Left ventricle myocardium superior (tissue), 1 donor: ENCODE measurements at regions not wholly inside any gene's neighbourhood (a gene's known extent, or its start where the extent isn't known, plus 50 kb on each side); places are given as distances from the start of the nearest gene placed in this dataset.
"Not testable (repeated sequence)": the region's sequence is repeated elsewhere in the genome, so short reads cannot be mapped to it uniquely, and the experiment has no call there.

Source experiments
- ATAC-seq: fragments of 200-7000 bp; cut with Tn5 transposase; one replicate; pipeline ENCODE4 v1.9.1; 2020; ENCODE audit warnings: mild to moderate bottlenecking, moderate library complexity
- DNase-seq: peaks from one replicate; pipeline ENCODE4 v3.0.0-alpha.2; 2020
- intact Hi-C: fragments of 100-400 bp; cut with micrococcal nuclease; formaldehyde crosslinking; loops from one replicate; pipeline ENCODE4 v1.11.0; 2022
- donor health status: DM: no; HTN: yes; CAD: no; lungs with severe emphysema.

DNA sequence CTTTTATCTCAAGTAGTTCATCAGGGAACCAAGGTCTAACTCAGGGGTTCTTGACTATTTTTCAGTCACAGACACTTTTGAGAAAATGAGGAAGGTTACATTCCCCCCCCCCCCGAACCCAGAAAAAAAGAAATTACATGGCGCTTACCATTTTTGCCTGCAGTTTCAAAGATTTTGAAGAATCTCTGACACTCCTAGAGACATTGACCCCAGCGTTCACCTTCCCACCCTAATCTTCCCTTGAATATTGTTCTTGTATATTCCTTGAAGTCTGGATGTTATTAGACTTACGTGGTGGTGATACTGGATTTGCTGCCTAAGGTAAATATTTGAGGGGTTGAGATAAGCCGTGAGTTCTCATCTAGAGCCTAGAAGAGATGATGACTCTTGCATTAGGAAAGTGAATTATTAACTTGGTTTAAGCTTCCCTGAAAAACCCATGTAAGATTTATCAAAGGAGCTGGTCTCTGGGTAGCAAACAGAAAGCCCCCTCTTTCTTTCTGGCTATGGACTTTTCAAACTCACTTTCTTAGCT, 245.7 kb upstream of the FOXK1 start:
- intact Hi-C loops, result no loop called here
- DNase-seq (no peak), ATAC-seq (no peak)

DNA sequence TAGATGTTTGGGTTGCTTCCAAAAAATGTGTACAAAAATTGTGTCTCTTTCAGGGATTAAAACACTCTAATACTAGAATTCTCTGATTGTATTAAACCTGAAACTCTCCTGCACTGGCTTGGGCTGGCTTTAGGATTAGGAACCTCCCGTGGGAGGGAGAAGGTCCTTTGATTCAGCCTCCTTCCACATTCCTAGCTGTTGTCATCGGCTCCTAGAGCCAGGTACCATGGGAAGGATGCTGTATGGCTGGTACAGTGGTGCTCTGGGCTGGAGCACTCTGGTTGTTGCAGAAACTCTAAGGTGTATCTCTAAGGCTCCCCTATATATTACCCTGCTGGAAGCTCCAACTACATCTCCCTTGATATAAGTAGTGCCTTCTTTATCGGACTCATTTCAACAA, 245.2 kb upstream of the FOXK1 start:
- ATAC-seq (no peak), DNase-seq (no peak)
- intact Hi-C loops, result no loop called here

DNA sequence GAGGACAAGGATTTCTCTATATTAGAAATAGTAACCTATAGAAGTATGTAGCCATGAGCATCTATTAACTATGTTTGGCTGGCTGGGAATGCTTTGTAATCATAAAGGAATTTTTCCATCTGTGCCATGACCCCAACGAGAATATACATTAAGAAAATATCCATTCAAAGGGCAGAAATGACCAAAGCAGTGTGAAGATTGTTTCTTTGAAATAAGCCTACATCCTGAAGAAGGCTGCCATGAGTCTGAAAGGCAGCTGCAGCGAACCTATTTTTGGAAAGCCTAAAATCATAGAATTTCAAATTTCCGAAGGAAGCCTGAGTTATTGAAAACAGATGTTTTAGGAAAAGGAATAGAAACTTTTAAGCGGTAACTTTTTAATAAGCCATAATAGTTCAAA, 244.2 kb upstream of the FOXK1 start:
- DNase-seq (no peak), ATAC-seq (no peak)
- intact Hi-C loops, result no loop called here

DNA sequence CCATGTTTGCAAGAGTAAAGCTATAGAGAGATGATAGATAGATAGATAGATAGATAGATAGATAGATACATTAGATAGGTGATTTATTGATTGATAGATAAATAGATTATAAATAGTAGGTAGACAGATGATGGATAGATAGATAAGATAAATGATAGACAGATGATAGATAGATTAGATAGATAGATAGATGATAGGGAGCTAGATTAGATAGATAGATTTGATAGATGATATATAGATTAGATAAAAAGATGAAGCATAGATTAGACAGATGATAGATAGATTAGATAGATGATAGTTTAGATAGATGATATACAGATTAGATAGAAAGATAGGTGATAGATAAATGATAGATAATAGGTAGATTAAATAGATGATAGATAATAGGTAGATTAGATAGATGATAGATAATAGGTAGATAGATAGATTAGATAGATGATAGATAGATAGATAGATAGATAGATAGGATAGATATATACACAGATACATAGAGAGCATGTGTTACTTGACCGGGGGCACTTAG, 243.3 kb upstream of the FOXK1 start:
- intact Hi-C loops, result no loop called here
- no peak for ATAC-seq
- no peak for DNase-seq

DNA sequence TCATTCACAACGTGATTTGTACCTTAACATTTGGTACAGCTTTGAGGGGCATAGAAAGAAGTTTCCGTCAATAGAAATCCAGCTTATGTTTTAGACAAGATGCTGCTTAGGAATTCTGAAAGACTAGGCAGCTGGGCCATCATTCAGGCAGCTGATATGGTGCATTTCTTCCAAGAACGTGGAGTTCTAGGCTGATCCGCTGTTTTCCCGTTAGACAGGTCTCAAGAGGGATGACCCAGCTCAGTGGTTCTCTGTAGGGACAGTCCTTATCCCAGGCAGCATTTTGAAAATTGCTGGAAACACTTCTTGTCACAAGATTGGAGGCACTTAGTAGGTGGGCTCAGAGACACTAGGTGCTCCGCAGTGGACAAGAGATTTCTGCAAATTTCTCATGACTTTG, 242.7 kb upstream of the FOXK1 start:
- intact Hi-C loops, result no loop called here
- DNase-seq, result no peak
- peak; percentile 88 for ATAC-seq

DNA sequence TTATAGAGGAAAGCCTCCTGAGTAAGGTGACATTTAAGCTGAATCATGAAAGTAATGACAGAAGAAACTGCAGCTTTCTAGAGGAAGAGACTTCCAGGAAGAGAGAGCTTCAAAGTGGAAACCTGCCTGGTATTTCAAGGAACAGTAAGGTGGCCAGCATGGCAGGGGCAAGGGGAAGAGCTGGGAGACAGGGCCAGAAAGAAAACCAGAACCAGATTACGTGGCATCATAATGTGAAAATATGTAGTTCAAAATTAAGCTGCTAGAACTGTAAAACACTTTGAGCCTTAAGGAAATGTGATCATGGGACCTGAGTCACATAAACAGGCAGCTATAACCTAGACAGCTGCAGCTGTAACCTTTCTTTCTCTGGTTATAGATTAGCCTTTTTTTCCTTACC, 238.0 kb upstream of the FOXK1 start:
- no peak for DNase-seq
- intact Hi-C loops, result no loop called here
- ATAC-seq, result no peak

DNA sequence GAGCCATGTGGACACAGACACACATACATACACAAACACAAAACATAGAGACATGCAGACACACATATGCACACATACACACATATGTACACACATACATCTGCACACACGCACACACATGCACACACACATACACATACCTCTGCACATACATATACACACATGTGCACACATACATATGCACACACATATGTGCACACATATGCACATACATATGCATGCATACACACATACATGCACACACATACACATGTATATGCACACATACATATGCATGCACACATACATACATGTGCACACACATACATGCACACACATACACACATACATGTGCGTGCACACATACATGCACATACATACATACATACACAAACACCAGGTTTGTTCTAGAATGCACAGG, 236.3 kb upstream of the FOXK1 start:
- intact Hi-C loops, result no loop called here
- DNase-seq, result no peak
- ATAC-seq, result no peak

DNA sequence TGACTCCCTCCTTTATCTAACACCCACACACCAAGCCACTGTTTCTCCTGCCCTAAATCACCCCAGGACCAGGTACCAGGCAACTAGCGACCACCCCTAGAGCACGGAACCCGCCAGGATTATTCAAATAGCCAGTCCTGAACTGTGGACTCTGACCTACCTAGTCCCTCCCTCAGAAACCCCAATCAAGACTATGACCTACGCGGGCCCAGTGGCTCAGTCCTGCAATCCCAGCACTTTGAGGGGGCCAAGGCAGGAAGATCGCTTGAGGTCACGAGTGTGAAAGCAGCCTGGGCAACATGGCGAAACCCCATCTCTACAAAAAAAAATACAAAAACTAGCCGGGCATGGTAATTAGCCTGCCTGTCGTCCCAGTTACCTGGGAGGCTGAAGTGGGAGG, 232.8 kb upstream of the FOXK1 start:
- DNase-seq (no peak), ATAC-seq (no peak)
- intact Hi-C loops, result no loop called here

DNA sequence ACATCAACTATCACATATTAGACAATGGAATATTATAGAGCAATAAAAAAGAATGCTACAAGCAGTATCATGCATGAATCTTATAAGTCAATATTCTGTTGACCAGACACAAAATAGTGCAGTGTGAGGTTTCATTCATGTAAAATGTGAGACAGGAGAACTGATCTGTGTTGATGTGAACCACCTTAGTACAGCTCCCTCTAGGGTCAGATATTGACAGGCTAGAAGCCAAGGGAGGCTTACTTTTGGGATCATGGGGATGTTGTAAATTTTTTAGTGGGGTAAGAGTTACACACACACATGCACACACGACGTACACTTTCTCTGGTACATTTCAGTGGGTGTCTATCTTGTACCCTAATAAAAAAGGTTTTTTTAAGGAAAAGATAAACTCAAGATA, 231.6 kb upstream of the FOXK1 start:
- intact Hi-C loops, result no loop called here
- DNase-seq, result no peak
- no peak for ATAC-seq

DNA sequence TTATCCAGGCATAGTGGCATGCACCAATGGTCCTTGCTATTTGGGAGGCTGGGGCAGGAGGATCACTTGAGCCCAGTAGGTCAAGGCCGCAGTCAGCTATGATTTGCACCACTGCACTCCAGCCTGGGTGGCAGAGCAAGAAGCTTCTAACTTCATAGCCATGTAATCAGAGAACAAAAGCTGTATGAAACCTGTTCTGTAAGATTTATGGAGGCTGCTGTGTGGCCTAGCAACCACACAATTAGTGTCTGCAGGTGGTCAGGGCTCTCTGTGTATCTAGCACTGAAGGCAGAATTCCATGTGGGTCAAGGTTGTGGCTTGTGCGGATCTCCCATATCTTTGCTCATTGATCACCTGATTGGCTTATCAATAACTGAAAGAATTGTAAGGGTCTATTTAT, 221.5 kb upstream of the FOXK1 start:
- DNase-seq (no peak), ATAC-seq (no peak)
- intact Hi-C loops, result no loop called here

DNA sequence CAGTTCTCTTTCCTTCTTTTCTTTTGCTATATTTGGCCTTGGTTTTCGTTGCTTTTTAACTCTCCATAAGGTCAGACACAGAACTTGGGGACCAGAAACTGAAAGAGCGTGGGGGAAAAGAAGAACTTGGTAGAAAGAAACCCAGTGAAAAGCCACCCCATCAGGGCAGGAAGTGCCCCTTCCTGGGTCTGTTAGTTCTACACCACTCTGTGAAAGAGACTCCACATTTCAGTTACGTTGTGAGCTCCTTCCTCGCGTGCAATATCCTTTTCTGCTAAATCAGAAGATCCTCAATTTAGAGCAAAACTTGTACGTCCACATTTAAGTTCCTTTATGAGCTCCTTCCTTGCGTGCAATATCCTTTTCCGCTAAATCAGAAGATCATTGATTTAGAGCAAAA, 220.6 kb upstream of the FOXK1 start:
- ATAC-seq, result no peak
- no peak for DNase-seq
- intact Hi-C loops, result no loop called here

DNA sequence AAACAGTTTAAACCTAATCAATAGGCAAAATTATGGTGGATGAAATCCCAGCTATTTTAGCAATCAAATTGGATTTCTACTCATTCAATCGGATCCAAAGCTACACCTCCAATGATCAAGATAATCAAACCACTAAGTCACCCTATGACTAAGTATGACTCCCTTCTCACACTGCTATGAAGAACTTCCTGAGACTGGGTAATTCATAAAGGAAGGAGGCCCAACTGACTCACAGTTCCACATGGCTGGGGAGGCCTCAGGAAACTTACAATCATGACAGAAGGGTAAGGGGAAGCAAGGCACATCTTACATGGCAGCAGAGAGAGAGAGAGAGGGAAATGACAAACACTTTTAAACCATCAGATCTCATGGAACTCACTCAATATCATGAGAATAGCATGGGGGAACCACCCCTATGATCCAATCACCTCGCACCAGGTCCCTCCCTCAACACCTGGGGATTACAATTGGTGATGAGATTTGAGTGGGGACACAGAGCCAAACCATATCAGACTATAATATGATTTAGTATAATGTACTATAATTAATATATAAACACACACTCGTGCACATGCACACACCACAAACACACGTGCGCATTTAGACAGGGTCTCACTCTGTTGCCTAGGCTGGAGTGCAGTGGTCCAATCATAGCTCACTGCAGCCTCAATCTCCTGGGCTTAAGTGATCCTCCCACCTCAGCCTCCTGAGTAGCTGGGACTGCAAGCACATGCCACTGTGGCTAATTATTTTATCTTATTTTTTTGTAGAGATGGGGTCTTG, 213.6 kb upstream of the FOXK1 start:
- ATAC-seq (no peak), DNase-seq (no peak)
- intact Hi-C loops, result no loop called here

DNA sequence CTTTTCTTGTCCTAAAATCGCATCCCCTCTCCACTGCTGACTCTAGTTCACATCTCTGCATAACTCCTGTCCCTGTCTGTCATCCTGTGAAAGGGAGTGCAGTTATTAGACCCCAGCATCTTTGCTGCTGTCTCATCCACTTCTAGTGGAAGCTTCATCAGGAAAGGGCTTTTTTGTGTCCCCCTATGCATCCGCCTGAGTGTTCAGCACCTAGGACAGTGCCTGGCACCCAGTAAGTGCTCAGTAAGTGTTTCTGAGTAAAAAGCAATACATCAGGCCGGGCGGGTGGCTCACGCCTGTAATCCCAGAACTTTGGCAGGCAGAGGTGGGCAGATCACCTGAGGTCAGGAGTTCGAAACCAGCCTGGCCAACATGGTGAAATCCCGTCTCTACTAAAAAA, 211.8 kb upstream of the FOXK1 start:
- DNase-seq (no peak), ATAC-seq (no peak)
- intact Hi-C loops, result no loop called here

DNA sequence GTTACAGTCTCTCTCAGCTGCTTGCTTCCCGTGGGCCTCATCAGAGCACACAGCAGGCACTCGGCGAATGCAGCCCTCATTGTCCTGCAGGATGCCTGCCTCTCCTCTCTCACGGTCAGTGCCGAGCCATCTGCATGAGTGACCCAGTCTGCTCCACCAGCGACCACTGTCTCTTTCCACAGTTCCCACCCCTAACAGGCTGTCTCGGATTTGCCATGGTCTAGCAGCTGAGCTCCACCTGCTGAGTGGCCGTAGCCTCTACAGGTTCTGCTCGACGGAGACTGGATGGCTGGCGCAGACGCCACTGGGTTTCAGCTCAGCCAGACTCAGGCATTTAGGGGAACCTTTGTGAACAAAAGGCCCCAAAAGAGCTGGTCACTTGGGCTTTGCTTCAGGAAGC, 209.4 kb upstream of the FOXK1 start:
- ATAC-seq, result no peak
- intact Hi-C loops, result no loop called here
- no peak for DNase-seq

DNA sequence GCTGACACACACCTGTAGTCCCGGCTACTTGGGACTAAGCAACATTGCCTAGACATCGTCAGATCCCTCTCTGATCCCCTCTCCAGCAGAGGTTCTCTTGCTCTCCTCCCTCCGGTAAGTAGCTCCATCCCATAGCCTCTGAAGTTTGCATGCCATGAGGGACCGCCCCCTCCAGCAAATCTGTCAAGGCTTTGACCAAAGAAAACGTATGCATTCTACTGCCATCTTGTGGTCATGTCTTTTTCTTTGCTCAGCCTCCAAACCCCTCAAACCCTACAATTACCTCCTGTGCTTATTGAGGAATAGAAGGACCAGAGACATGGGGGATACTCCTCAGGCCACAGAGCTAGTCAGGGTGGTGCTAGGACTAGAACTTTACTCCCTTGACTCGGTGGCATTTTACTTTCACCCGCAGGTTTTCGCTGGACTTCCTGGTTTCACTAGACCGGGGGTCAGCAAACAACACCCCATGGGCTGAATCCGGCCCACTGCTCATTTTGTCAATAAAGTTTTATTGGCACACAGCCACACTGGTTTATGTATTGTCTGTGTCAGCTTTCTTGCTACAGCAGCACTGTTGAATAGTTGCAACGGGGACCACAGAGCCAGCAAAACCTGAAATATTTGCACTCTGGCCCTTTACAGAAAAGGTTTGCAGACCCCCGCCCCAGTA, 202.6 kb upstream of the FOXK1 start:
- intact Hi-C loops, result no loop called here
- ATAC-seq (peak; percentile 34), DNase-seq (no peak)

DNA sequence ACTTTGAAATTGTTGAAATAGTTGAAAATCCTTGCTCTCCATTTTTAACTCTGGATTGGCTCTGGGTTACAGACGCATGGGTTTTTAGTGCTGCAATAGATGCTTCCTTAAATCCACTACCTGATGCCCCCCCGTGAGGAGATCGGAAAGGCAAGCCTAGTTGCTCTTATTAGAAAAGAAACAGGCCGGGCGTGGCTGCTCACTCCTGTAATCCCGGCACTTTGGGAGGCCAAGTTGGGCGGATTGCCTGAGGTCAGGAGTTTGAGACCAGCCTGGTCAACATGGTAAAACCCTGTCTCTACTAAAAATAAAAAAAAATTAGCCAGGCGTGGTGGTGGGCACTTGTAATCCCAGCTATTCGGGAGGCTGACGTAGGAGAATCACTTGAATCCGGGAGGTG, 202.0 kb upstream of the FOXK1 start:
- DNase-seq, intact Hi-C loops, ATAC-seq: not testable (repeated sequence)

DNA sequence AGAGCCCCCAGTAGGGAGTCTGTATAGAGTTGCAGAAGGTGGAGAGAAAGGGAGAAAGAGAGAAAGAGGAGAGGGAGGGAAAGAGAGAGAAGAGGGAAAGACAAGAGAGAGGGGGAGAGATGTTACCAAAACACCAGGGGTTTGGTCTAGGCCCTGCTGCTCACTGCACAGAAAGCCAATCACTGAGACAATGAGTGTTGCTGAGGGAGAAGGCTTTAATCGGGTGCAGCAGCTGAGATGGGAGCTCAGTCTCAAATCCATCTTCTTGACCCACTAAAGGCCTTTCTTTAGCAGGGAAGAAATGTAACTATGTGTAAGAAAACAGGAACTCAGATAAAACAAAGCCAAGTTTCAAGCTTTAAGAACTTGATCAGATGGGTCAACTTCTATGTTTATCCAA, 198.2 kb upstream of the FOXK1 start:
- intact Hi-C loops, result no loop called here
- ATAC-seq (no peak), DNase-seq (no peak)

DNA sequence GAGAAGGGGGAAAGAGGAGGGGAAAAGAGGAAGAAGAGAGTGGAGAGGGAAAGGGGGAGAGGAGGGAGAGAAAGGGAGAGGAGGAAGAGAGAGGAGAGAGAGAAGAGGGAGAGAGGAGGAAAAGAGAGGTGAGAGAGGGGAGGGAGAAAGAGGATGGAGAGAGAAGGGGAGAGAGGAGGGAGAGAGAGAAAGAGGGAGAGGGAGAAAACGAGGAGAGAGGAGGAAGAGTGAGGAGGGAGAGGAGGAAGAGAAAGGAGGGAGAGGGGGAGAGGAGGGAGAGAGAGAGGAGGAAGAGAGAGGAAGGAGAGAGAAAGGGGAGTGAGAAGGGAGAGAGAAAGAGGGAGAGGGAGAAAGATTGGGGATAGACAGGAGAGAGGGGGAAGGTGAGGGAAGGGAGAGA, 197.6 kb upstream of the FOXK1 start:
- no peak for ATAC-seq
- intact Hi-C loops, result no loop called here
- no peak for DNase-seq

DNA sequence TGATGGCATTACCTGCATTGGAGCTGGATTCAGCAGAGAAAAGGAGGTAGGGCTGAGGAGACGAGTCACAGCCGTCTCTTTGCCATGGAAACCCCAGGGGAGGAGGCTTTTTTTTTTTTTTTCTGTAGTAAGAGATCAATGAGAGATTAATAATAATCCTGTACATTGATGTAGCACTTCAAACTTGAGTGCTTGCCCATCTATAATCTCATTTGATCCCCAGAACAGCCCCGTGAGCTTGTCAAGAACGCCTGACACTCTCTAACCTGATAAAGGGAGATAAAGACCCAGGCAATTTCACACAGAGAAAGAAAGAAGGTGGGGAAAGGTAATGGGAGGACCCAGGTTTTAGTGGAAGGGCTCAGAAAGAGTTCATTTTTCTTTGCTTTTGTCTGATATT, 195.2 kb upstream of the FOXK1 start:
- ATAC-seq (no peak), DNase-seq (no peak)
- intact Hi-C loops, result no loop called here

DNA sequence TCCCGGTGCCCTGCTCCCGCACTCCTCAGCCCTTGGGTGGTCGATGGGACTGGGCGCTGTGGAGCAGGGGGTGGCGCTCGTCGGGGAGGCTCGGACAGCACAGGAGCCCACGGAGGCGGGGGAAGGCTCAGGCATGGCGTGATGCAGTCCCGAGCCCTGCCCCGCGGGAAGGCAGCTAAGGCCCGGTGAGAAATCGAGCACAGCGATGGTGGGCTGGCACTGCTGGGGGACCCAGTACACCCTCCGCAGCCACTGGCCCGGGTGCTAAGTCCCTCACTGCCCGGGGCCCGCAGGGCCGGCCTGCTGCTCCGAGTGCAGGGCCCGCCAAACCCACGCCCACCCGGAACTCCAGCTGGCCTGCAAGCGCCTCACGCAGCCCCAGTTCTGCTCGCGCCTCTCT, 185.2 kb upstream of the FOXK1 start:
- ATAC-seq, DNase-seq, intact Hi-C loops: not testable (repeated sequence)

DNA sequence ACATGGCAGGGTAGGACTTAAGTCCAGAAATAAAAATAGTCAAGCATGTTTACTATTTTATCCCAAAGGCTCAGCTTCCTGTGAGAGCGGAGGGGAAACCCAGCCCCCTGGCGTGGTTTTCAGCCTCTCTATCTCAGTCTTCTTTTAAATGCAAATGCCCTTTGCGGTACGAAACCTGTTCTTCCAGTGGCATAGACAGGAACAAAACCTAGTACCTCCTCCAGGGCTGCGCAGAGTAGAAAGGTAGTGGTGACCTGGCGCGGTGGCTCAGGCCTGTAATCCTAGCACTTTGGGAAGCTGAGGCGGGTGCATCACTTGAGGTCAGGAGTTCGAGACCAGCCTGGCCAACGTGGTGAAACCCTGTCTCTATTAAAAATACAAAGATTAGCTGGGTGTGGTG, 181.3 kb upstream of the FOXK1 start:
- DNase-seq (no peak), ATAC-seq (no peak)
- intact Hi-C loops, result no loop called here
